Muscle of arm (tissue), 1 donor: ENCODE measurements at regions not wholly inside any gene's neighbourhood (a gene's known extent, or its start where the extent isn't known, plus 50 kb on each side); places are given as distances from the start of the nearest gene placed in this dataset.
A peak's percentile ranks its signal among the peaks of the same experiment; 100 is the strongest.

Experiments
- DNase-seq: peaks from one replicate; pipeline ENCODE4 v3.0.0-alpha.2; 2013

DNA sequence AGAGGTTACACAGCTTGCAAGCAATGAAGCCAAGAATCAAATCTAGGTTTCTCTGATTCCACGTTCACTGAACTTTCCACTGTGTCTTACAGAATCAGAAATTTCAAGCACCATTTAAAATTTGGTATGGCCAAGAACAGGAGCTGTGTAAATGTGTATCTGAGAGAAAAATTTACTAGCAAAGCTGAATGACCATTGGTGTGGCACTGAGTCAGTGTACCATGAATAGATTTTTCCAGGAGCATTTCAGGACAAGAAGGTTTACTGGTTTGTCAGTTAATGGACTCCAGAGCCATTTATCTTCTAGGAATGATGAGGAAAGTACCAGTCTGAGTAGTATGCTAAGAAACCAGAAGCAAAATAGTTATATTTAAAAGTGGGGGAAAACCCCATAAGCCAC, 269.4 kb upstream of the FAT3 start:
- DNase-seq = no peak

DNA sequence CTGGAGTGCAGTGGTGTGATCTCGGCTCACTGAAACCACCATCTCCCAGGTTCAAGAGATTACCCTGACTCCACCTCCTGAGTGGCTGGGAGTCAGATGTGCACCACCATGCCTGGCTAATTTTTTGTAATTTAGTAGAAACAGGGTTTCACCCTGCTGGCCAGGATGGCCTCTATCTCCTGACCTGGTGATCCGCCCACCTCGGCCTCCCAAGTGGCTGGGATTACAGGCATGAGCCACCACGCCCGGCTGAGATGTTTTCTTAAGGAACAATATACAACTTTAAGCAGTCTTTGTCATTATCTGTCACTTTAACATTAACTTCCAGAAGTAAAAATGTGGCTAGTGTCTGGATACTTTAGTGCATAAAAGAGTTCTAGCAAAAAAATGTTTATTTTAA, 272.6 kb upstream of the FAT3 start:
- no peak for DNase-seq

DNA sequence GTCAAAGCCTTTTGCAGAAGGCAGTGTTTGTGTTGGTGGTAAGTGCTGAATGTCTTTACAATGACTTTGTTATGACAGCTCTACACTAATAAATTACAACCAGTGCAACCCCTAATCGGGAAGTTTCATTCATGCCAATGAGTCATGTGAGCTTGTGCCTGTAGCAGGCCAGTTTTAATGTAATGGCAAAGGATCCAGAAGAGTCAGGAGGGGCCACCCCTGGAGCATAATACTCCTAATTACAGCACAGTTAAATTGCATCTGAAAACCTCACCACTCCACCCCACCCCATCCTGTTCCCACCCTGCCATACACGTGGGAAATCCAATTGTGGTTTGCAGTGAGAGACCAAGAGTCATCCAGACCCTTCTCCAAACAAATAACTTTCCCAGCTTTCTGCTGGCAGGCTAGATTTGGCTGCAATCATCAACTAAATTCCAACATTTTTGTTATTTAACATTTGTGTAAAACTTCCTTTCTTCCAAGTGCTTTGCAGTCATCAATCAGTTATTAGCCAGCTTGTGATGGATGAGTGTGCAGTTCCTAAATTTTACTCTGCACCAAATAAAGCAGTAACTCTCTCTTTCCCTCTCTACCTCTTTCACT, 277.3 kb upstream of the FAT3 start:
- DNase-seq = peak; percentile 23

DNA sequence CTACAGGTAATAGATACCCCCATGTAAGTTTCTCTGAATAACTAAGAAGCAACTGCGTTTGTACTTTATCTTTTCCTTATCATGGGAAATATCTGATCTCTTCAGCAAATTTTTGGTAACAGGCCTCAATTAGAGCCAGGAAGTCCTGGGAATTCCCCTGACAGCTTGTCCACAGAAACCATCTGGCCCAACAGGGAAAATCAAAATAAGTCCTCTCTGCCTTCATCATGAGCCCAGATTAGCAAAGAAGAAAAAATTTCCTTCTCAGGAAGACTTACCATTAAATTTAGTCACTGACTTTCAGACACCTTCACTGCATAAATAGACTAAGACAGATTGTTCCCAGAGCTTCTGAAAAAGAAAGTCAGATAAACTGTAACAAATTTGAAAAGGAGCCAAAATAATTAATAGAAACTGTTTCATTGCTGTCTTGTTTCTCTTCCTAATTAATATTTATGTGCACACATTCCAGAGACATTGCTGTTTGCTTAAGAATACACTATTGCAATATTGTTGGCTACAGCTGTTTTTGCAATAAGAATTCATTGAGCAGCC, 278.1 kb upstream of the FAT3 start:
- DNase-seq = no peak

DNA sequence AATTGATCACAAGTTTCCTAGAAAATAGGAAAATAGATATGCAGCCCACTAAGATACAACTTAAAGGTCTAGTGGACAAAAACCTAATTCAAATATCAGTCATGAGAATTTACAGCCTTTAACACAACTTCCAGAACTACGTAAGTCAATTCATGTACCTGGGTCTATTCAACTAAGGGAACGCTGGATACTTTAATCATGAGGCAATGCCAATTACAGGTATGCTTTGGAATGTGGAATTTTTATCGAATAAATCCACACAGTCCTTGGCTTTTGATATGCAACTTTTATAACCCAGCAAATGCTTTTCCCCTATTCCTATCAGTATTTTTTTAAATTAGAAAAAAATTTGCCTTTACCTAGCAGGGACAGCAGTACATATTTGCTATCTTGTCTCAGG, 289.5 kb upstream of the FAT3 start:
- DNase-seq = no peak

DNA sequence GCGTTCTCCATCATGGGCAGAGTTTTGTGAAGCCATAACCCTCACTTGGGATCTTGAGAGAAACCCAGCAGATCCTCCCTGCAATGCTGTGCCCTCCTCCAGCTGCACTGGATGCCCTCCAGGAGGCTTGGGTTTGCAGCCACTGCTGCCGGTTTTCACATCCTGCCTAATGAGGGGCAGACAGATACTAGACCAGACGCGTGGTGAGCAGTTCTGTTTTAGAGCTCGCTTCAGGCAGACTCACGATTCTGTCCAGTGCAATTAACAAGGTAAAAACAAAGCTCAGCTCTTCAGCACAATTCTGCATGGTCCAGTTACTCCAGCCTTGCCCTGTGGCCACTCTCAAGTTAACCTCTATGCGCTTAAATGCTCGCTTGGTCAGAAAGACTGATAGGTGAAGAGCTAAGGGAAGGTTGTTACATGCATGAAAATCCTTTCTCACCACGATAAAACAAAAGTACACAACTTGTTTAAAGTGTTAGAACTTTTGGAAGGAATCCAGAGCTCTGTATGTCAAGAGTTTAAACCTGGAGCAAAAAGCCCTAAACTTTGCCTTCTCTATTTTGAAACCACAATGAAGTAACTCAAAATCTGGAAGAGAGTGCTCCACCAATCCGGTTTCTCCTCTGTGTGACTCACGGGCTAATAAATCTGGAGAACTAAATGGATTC, 292.3 kb upstream of the FAT3 start:
- no peak for DNase-seq

DNA sequence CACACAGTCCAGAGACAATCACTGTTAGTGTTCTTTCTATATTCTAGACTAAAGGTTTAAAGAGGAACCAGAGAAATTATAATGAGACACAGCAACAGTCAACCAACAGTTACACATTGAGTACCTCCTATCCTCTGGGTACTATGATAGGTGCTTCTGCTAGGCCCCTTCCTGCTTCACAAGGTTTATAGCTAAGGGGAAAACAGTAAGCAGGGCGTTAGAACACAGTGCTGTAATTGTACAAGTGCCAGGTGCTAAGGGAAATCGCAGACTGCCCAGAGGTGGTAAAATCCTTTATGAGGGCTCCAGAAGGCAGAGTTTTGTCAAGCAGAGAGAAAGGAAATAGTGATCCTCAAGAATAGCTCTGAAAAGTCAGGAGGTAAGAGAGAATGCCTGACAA, 297.2 kb upstream of the FAT3 start:
- no peak for DNase-seq

DNA sequence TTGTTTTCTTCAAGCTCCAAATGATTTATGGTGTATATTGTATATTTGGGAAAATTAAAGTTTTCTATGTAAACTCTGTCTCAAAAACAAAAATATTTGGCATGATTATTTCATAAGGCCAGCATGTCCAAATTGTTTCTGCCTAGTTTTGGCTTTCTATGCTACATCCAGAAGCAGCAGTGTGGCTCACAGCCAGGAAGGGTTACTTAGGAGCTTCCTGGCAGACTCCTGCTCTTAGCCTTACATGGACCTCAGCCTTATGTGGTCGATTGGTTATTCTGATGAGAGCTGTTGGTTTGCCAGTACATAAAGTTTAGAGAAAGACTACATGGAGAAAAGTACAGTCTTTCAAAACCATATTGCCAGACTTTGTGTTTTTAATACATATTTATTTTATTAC, 297.7 kb upstream of the FAT3 start:
- DNase-seq = peak; percentile 36

DNA sequence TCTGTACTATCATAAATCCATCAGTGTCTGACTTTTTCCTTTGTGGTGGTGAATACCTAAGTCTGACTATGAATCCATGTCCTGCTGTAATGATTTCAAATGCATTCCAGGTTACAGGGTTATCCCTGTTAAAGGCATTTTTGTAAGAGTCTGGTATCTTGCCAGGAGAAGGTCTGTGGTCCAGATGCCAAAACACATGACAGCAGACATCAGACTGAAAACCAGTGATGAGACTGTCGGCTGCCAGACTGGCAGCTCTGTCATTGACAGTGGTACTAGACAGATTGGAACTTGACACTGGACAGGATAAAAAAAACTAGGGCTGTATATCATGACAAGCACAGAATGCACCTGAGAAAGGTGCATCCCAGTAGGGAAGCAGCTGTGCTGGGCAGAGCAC, 301.8 kb upstream of the FAT3 start:
- DNase-seq = no peak

DNA sequence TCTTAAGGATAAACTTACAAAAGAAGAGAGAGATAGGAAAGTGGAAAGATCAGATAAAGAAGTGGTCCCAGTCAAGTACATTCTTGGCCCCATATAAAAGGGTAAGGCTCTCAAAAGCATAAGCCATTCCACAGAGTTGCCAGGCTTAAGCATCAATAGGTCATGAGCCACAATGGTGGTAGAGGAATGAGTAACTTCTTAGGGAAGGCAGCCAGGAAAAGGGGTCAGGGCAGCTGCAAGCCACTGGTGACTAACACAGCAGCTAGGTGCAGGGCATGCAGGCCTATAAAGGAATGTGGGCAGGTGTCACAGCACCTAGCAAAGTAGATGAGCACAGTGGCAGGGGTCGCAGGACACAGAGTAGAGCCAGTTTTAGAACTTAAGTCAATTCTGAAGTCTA, 302.6 kb upstream of the FAT3 start:
- no peak for DNase-seq

DNA sequence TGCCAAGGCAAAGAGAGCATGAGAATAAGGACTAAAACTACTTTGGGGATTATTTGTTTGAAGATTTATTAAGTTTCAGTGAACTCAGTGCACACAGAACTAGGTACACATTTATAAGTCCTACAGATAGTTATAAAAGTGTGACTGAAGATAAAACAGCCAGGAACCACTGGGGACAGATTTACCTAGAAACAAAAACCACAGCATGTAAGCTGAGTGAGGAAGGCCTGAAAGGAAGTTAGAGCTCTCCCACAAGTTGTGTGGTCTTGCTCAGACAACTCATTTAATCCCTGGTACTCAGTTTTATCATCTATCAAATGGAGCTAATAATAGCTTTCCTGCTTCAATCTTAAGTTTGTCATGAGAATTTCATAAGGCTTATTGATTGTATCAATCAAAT, 311.2 kb upstream of the FAT3 start:
- DNase-seq = no peak

DNA sequence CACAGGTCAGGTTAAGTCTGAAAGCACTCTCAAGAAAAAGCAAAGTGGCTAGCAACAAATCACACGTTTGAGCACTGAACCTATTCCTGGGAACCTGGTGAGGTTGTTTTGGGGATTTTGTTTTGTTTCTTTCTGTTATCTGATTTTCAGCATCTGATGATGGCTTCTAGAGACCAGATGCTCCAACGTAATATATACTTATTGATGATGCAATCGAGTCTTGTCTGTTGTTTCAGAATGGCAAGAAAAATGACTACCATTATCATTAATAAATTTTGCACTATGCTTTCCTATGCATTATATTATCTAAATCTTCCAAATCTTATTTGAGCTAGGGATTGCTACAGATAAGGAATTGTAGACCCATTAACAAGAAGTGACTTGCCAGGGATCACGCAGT, 312.3 kb upstream of the FAT3 start:
- DNase-seq = no peak

DNA sequence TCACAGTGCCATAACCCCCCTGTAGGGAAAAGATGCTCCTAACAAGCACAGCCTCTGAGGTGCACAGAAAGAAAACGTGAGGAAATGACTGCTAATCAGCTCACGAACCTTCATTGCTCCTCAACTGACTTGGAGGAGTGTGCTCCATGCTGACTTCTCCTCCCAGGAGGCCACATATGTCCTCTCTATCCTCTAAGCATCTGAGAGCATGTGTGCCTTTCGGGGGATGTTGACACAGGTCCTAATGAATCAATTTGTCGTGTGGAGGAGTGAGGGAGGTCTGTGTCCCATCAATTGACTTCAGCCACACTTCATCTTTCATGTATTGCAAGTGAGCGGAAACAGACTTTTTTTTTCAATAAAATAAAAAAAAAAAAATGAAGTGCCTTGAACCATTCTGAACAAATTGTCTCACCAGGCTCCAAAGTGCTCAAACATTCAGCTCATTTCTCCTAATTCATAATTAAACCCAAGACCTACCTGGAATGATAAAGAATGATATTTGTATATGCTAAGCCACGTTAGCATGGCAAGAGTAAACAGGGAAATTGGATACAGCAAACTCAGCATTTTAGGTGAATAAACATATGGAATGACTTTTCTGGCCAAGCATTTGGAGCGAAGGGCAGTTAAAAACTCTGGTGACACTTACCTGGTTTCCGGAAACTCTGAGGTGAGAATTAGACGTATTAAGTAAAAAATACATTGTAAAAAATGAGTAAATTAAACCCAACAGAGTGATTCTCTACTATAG, 317.6 kb upstream of the FAT3 start:
- no peak for DNase-seq

DNA sequence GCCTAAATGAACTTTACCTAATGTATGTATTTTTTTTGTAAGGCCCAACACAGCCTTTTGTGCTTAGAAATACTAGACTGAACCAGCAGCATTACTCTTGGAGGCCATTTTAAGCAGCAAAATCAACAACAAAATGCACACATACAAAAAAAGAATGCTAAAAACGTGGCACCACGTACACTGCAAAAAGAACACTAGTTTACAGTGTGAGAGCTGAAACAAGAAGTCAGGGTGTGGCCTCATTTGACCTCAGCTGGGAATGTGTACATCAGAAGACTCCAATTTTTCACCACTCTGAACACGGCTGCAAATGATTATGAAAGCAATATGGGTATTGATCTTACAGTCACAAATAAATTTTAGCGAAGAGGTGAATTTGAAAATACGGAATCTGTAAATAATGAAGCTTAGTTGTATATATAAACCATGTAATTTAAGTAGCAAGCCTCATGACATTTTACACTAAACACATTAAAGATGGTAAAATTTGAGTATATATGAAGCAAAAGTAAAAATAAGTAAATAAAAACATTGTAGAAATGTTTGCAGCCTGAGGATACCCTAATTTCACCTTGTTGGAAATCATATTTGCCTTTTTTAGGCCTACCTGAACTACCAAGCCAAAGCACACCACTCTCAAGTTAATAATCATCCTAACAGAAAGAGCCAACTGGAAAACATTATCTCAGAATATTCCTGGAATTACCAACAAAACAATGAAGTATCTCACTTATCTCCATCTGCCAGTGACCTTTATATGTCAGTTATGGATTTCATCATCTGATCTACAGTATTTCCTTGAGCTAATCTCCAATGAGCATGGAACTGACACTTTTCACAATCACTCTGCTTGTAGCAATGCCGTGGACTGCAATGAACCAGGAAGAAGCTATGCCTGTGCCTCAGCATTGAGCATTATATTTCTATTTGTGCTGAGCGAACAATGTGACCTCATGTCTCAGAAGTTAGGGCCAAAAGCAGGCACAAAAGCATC, 319.5 kb upstream of the FAT3 start:
- DNase-seq = no peak

DNA sequence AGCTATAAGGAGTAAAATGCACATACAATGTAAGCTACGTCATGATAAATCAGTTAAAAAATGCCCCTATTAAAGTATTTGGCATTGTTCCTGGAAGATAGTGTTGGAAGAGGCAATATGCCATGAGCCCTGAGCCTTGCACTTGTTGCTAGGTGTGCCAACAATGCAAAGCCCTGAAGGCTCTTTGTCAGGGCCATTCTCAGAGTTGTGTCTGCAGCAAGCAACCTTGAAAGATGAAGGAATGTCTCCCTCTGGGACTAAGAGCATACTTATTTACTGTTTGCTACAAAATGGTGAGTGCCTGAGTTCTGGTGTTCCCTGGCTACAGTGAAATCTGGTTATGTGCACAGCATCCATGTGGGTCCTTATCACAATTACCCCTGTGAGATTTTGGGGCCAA, 322.3 kb upstream of the FAT3 start:
- DNase-seq = no peak

DNA sequence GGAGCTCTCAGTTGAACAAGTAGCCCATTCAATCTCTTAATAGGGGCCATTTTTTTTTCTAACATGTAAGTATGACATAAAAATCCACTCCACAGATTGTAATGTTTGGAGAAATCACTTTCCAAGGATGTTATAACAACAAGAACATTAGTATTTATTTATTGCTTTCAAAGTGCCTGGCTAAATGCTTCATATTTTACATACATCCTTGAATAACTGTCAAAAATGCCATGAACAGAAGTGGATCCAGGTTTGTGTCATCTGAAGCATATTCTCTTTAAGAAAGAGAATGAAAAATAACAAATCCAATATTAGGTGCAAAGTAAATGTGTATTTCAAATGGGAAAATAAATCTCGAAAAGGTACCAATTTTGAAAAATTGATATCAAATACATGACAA, 344.0 kb upstream of the FAT3 start:
- DNase-seq = no peak

DNA sequence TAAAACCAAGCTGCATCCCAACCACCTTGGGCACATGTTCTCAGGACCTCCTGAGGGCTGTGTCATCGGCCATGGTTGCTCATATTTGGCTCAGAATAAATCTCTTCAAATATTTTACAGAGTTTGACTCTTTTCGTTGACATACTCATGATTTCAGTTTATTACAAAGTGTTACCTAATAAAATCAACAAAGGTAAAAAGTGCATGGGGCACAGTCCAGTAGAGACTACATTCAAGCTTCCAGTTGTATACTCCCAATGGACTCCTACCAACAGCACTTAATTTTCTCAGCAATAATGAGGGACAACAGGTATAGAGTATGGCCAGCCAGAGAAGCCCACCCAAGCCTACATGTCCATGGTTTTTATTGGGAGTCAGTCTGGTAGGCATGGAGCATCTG, 347.9 kb upstream of the FAT3 start:
- no peak for DNase-seq

DNA sequence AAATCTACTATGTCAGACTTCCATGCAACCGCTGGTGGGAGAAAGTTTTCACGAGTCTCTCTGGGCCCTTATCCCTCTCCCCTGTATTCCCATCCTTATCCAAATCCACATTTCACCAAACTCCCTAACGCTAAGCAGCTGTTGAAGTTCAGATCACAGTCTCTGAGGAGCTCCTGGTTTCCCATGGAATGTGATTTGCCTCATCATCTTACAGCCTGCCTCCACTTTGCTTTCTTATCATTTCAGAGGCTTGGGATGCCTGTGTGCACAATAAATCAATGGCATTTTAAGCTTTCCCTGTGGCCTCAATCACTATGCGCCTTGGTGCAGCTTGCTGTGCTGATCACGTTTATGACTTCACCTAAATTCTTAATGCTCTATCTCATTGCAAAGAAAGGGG, 352.4 kb upstream of the FAT3 start:
- DNase-seq = no peak

DNA sequence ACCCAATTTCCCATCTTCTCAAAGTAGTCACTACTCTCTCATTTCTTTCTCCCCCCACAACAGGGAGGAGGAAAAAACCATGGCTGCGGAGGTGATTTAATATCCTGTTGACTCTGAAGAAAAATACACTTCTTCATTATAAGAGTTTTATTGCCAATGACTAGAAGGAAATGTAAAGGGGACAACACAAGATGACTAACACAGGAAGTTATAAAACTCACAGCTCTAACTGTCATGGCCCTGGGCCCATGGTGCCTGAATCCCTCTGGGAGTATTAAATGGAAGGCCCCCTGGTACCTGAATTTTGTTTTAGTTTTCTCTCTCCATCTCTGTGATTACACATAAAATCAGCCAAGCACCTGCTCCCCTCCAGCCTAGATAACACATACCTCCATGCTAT, 352.8 kb upstream of the FAT3 start:
- DNase-seq = no peak

DNA sequence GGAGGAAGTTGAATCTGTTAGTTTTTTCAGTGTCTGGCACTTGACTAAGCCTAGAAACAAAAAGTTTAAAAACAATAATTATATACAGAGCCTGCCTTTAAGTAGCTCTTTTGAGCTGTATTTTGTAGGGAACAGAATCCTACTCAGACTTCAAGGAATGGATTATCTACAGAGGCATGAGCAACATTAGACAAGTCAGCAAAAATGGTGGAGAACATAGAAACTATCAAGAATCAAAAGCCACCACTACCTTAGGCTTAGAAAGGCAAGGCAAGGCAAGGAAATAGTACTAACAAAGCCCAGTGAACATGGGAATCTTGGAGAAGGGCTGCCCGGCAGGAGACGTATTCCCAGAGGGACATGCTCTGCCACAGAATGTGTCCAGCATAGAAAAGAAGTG, 353.6 kb upstream of the FAT3 start:
- no peak for DNase-seq

DNA sequence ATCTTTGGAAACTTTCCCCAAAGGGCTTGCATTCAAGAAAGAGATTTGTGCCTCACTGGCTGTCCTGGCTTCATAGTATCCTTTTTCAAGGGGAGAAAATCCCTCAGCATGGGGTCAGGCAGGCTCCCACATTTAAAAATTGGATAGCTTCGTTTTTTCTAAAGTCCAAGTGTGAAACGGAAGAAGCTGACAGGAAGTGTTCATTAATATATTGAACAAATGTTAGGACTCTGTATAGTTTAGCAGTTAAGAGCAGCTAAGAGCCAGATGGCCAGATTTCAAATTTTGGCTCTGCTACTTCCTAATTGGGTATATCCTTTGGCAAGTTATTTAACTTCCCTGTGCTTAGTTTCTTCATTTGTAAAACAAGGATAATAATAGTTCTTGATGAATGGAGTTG, 354.9 kb upstream of the FAT3 start:
- DNase-seq = no peak

DNA sequence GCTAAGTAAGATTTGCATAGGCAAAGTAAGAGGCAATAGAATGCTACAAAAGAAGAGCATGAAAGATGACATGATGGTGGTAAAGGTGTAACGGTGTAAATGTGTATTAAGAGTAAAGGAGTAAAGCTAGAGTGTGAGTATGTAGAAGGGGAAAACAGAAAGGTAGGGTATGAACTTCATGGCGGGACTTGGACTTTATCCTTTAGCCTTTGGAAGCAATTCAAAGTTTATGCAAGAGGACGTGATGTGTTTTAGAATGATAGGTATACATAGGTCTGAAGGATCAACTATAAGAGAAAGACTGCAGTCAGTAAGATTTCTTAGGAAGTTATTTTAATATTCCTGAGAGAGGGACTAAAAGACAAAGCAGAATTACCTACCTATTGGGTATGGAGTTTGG, 358.0 kb upstream of the FAT3 start:
- no peak for DNase-seq
